HCT116 (cell line): ENCODE measurements at regions not wholly inside any gene's neighbourhood (a gene's known extent, or its start where the extent isn't known, plus 50 kb on each side); places are given as distances from the start of the nearest gene placed in this dataset.

ENCODE experiments used
- CBX3 ChIP-seq: IDR thresholded peaks from 2 replicates; pipeline ENCODE4 v1.6.1; 2012; ENCODE audit warnings: low read depth
- CTCF ChIP-seq, 3 experiments: fragments of 200-600 bp in 1 of 3; sonication (generic) in 1 of 3; IDR thresholded peaks in 2 of 3; conservative IDR thresholded peaks in 1 of 3; 2 replicates each; pipeline ENCODE4 v1.5.1; 2012 to 2017; ENCODE audit warnings: low read depth in 2 of 3, low read length in 2 of 3, antibody characterized with exemption in 1 of 3, borderline replicate concordance in 1 of 3, control low read depth in 1 of 3, mild to moderate bottlenecking in 1 of 3, mixed read lengths in 1 of 3, mixed run types in 1 of 3, moderate library complexity in 1 of 3; ENCODE audit not compliant: insufficient read depth in 1 of 3
- ELF1 ChIP-seq: IDR thresholded peaks from 2 replicates; pipeline ENCODE4 v1.6.1; 2012; ENCODE audit warnings: low read depth, borderline replicate concordance
- EZH2 ChIP-seq: fragments of 200-600 bp; sonication (generic); IDR thresholded peaks from 2 replicates; pipeline ENCODE4 v1.6.1; 2017; ENCODE audit warnings: antibody characterized with exemption, mixed run types
- MAX ChIP-seq: IDR thresholded peaks from 2 replicates; pipeline ENCODE4 v1.6.1; 2012
- POLR2A ChIP-seq: IDR thresholded peaks from 2 replicates; pipeline ENCODE4 v1.7.0; 2011; ENCODE audit warnings: borderline replicate concordance; ENCODE audit not compliant: insufficient read depth, insufficient read length; ENCODE audit errors: extremely low read depth
- POLR2AphosphoS5 ChIP-seq: IDR thresholded peaks from 2 replicates; pipeline ENCODE4 v1.6.1; 2011; ENCODE audit warnings: mild to moderate bottlenecking, low read depth, low read length, moderate library complexity
- RAD21 ChIP-seq: IDR thresholded peaks from 2 replicates; pipeline ENCODE4 v1.6.1; 2012; ENCODE audit warnings: low read depth, mild to moderate bottlenecking
- ZNF274 ChIP-seq: fragments of 200-500 bp; sonication (Bioruptor generic); IDR thresholded peaks from 2 replicates; pipeline ENCODE4 v1.6.1; 2014; ENCODE audit warnings: mild to moderate bottlenecking, low read depth, low read length, inconsistent platforms

- TF ChIP-seq POLR2A: no peak
- no peak for TF ChIP-seq POLR2AphosphoS5
- TF ChIP-seq CTCF (IDR thresholded peaks at IDR 0.05 in 2 of 3, conservative IDR thresholded peaks at IDR 0.05 in 1 of 3; ENCODE audit: borderline replicate concordance in 1 of 3, insufficient read depth in 1 of 3, low read depth in 2 of 3, low read length in 2 of 3): no peak
- TF ChIP-seq RAD21: no peak
- TF ChIP-seq EZH2: no peak
- no peak for TF ChIP-seq CBX3
- TF ChIP-seq ZNF274: no peak
- no peak for TF ChIP-seq ELF1
- TF ChIP-seq MAX: no peak
Measured at GRCh38 chr3:117545484-117545883, 835.9 kb downstream of the TUSC7 start.
